Amniotic epithelial cell (primary cell): ENCODE measurements at regions not wholly inside any gene's neighbourhood (a gene's known extent, or its start where the extent isn't known, plus 50 kb on each side); places are given as distances from the start of the nearest gene placed in this dataset.
"Not testable (repeated sequence)": the region's sequence is repeated elsewhere in the genome, so short reads cannot be mapped to it uniquely, and the experiment has no call there.

Experiments used
- DNase-seq: peaks from one replicate; pipeline ENCODE4 v3.0.0-alpha.2; 2010; ENCODE audit warnings: low read depth

- DNase-seq: no peak
Measured at GRCh38 chr3:152581951-152582350, 253.0 kb upstream of the P2RY1 start.

GRCh38 chr3:152583963-152584362 lies 251.0 kb upstream of the P2RY1 start:
- peak; percentile 71 for DNase-seq

- peak; percentile 48 for DNase-seq
Measured at GRCh38 chr3:152586974-152587373, 248.0 kb upstream of the P2RY1 start.

GRCh38 chr3:152587861-152588260 lies 247.1 kb upstream of the P2RY1 start:
- DNase-seq: no peak

- DNase-seq: no peak
Measured at GRCh38 chr3:152589644-152590043, 245.3 kb upstream of the P2RY1 start.

- no peak for DNase-seq
Measured at GRCh38 chr3:152591515-152591914, 243.4 kb upstream of the P2RY1 start.

GRCh38 chr3:152593242-152593641 lies 241.7 kb upstream of the P2RY1 start:
- DNase-seq: no peak

- DNase-seq: peak; percentile 88
Measured at GRCh38 chr3:152595975-152596821, 238.7 kb upstream of the P2RY1 start.

GRCh38 chr3:152596832-152597231 lies 238.1 kb upstream of the P2RY1 start:
- DNase-seq: not testable (repeated sequence)

- no peak for DNase-seq
Measured at GRCh38 chr3:152606146-152606545, 228.8 kb upstream of the P2RY1 start.

- no peak for DNase-seq
Measured at GRCh38 chr3:152607179-152607578, 227.8 kb upstream of the P2RY1 start.

- no peak for DNase-seq
Measured at GRCh38 chr3:152608696-152609594, 226.0 kb upstream of the P2RY1 start.

- no peak for DNase-seq
Measured at GRCh38 chr3:152609891-152610290, 225.0 kb upstream of the P2RY1 start.

- no peak for DNase-seq
Measured at GRCh38 chr3:152610622-152611021, 224.3 kb upstream of the P2RY1 start.

- DNase-seq: no peak
Measured at GRCh38 chr3:152611905-152612304, 223.0 kb upstream of the P2RY1 start.

- no peak for DNase-seq
Measured at GRCh38 chr3:152613851-152614250, 221.1 kb upstream of the P2RY1 start.

GRCh38 chr3:152615681-152616080 lies 219.2 kb upstream of the P2RY1 start:
- no peak for DNase-seq

- no peak for DNase-seq
Measured at GRCh38 chr3:152617609-152618008, 217.3 kb upstream of the P2RY1 start.

- DNase-seq: no peak
Measured at GRCh38 chr3:152618529-152618928, 216.4 kb upstream of the P2RY1 start.

- no peak for DNase-seq
Measured at GRCh38 chr3:152619691-152620090, 215.2 kb upstream of the P2RY1 start.

- DNase-seq: no peak
Measured at GRCh38 chr3:152620395-152620794, 214.5 kb upstream of the P2RY1 start.

GRCh38 chr3:152621006-152621868 lies 213.7 kb upstream of the P2RY1 start:
- DNase-seq: peak; percentile 14
